ENCODE measurements at regions not wholly inside any gene's neighbourhood (a gene's known extent, or its start where the extent isn't known, plus 50 kb on each side); places are given as distances from the start of the nearest gene placed in this dataset.
A peak's percentile ranks its signal among the peaks of the same experiment; 100 is the strongest.
"Not testable (repeated sequence)": the region's sequence is repeated elsewhere in the genome, so short reads cannot be mapped to it uniquely, and the experiment has no call there.

DNA sequence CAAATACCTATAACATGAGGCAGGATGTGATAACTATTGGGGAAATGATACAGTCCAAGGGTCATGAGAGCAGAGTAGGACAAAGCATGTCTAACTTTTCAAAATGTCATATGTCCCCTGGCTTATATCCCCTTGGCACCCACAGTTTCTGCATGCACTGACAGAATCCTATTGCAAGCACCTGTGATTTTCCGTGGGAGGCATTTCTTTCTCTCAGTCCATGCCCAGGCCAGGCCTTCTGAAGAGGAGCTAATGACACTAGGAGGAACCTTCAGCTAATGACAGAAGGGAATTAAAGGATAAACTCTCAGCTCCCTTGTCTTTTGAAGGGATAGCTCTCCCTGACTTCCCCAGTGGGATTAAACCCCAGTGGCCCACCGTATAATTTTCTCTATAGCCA lies 249.2 kb downstream of the TTC6 start:
- DNase-seq (ENCODE audit: low read depth), result no peak

DNA sequence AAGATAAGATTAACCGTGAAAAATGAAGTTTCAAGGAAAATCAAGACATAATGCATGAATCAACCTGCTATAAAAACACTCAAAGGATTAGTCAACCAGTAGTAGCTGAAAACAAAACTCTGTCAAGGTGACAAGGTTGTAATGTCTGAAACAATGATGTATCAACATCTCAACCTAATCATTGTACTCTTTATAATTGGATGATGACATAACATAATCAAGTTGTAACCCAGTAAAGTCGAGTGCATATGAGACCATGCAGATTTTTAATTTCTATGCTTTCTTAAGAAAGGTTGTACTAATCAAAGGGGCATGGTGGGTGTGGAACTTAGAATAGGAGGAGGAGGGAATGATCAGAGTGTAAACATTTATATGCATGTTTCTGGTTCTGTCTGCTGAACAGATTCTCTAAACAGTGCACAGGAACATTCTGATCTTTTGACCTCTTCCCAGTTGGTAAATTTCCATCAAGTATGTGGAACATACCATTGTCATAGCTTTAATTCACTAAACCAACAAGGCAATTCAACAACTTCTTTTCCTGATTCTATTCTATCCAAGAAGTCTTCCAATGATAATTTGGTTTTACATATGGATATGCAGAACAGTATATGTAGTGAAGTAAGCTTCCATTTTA lies 253.7 kb downstream of the TTC6 start:
- DNase-seq (ENCODE audit: low read depth), result no peak

DNA sequence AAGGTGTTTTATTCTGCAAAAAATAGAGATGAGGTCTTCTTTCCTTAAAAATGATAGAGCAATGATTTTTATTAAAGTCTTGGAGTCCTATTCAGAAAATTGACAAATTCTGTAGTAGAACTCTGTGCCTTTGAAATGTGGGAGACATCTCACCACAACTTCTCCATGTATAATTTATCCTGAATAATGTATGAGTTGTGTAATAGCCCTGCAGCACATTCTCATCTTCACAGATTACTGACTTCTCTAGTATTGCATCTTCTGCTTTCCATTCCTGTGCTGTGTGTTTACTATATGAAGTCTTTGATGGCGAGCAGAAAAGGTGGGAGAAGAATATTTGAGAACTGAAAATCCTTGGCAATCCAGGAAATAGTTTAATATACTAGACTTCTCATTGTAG lies 255.6 kb downstream of the TTC6 start:
- DNase-seq (ENCODE audit: low read depth), result no peak

DNA sequence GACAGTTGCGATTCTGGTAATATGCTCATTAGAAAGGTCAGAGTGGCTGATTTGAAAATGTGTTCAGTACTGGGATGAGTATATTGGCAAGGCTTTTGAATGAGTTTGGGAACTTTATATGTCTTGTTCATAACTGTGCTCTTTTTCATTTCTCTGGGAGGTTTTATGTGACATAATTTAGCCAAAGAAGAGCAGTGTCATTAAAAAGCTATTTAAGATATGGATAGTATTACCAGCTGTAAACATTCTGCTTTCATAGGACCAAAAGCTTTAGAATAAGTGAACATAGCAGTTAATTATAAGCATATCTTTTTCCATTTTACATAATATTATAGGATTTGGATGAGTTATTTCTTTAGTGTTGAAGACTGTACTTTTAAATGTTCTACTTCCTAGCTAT lies 260.4 kb downstream of the TTC6 start:
- DNase-seq (ENCODE audit: low read depth), result no peak

- no peak for DNase-seq (ENCODE audit: low read depth)
Observed at GRCh38 chr14:37857774-37858266, 262.4 kb downstream of the TTC6 start.

- no peak for DNase-seq (ENCODE audit: low read depth)
Observed at GRCh38 chr14:37858733-37859132, 263.3 kb downstream of the TTC6 start.

DNA sequence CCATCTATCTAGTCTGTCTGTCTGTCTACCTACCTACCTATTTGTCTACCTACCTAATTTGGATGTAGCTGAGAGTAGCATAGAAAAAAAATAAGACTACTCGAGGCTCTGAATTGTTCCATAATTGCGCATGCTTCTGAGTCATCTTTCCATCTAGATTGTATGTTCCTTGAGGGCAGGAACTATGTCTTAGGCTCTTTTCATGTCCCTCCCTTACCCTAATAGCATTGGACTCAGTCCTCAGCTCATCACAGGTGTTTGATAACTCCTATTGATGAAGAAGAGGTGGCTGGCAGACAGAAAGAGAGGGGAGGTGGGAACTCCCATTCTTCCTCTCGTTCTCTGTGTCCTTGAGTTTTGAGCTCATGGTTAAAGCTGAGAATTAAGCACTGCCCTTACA lies 263.7 kb downstream of the TTC6 start:
- no peak for DNase-seq (ENCODE audit: low read depth)

GRCh38 chr14:37862263-37862662 lies 266.8 kb downstream of the TTC6 start:
- DNase-seq (ENCODE audit: low read depth), result no peak

- no peak for DNase-seq (ENCODE audit: low read depth)
Observed at GRCh38 chr14:37864128-37864527, 268.7 kb downstream of the TTC6 start.

GRCh38 chr14:37864861-37865718 lies 269.7 kb downstream of the TTC6 start:
- no peak for DNase-seq (ENCODE audit: low read depth)

DNA sequence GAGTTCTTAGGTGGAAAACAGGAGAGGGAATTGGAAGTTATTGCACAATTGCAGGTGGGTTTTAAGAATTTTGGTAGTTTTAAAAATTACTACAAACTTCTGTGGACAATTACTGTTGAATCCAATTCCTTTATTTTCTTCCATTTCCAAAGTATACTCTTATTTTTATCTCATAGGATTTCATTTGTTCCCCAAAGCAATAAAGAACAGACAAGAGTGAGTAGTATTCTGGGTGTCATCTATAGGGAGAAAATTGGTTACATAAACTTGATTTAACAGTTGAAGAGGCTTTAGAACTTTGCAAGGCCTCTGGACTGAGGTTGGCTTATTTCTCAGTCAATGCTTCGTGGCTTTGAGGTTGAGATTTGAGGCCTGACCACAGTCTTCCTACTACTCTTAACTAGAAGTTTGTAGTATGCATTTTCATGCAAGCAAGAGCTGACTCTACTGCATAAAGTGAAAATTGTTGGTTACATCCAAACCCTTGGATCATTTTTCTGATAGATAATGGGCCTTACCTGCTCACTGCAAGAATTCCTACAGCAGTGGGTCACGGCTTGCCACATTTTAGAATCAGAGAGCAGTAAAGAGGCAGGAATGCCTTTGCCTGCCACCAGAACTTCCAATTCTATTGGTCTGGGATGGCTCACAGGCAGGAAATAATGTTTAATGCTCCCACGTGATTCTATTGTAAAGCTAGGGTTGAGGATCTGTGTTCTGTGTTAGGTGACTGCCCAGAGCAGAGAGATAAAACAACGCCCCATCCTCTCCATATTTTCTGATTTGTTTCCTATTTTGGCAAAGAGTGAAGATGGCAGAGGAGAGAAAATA lies 270.5 kb downstream of the TTC6 start:
- DNase-seq (ENCODE audit: low read depth), result no peak

DNA sequence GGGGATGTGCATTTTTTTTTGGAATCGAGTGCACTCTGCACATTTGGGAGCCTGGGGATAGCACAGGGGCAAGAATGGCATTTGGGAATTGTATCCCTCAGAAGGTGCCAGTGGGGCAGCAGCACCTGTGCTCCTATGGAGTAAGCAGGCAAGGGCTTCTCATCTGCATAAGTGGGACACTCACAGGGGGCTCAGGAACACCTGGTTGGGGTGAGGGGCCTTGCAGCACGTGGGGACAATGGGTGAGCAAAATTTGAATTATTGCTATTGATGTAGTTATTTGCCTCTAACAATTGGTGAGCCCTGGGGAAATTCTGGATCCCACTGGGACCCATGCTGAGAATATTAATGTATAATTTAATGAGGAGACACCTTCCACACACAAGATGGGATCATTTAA lies 274.2 kb downstream of the TTC6 start:
- no peak for DNase-seq (ENCODE audit: low read depth)

- DNase-seq (ENCODE audit: low read depth), result no peak
Observed at GRCh38 chr14:37870170-37870569, 274.7 kb downstream of the TTC6 start.

GRCh38 chr14:37870632-37871346 lies 275.4 kb downstream of the TTC6 start:
- no peak for DNase-seq (ENCODE audit: low read depth)

DNA sequence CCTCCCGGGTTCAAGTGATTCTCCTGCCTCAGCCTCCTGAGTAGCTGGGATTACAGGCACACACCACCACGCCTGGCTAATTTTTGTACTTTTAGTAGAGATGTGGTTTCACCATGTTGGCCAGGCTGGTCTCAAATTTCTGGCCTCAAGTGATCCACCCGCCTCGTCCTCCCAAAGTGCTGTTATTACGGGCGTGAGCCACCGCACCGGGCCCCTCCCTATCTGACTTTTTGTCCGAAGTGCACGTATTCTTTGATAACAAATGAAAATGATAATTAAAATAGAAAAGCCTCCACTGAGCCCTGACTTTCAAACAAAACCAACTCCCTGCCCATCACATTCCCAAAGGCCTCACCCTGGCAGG lies 278.6 kb downstream of the TTC6 start:
- not testable (repeated sequence) for DNase-seq (ENCODE audit: low read depth)

DNA sequence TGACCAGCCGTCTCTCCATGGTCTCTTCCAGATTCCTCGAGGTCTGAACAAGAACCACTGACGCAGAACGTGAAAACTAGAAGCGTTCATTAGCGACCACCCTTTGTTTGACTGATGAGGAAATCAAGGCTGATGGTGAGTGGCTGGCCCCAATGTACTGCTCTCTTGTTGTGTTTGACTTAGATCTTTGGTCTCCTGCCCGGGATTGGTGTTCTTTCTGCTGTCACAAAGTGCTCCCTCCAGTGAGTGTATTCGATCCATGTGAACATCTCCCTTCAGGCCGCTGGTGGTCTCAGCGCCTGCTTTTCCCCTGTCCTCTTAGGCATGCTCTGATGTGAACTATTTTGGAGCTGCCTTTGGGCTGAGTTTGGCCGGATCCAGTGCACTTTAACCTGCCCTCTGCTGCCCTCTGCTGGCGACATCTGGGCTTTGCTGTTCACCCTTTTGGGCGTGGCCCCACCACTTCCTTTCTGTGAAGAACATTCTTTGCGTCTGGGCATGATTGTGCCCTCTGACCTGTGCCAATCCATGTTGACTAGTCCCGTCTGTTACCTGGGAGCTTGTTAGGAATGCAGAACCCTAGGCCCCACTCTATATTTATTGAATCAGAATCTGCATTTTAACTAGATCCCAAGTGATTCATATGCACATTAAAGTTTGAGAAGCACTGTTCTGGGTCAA lies 279.1 kb downstream of the TTC6 start:
- peak; percentile 32 for DNase-seq (ENCODE audit: low read depth)

GRCh38 chr14:37888234-37888633 lies 292.8 kb downstream of the TTC6 start:
- no peak for DNase-seq (ENCODE audit: low read depth)

DNA sequence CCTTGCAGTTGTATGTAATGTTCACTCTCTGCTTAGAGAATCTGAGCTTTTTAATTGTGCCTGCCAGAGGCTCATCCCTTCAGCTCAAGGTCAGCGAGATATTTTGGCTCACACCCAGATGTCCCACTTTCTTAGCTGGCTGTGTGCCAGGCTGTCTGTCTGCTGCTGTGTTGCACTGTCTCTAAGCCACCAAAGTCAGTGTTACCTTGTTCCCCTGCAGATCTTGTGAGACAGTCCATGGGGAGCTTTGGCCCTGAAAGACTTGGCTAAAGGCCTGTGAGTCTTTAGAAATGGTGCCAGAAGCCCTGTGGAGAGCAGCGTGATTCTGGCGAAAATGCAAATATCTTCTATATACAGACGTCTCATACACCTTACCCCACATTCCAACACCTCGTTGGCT lies 293.7 kb downstream of the TTC6 start:
- DNase-seq (ENCODE audit: low read depth), result no peak

- no peak for DNase-seq (ENCODE audit: low read depth)
Observed at GRCh38 chr14:37890095-37890494, 294.7 kb downstream of the TTC6 start.

- DNase-seq (ENCODE audit: low read depth), result not testable (repeated sequence)
Observed at GRCh38 chr14:37891500-37891899, 296.1 kb downstream of the TTC6 start.

DNA sequence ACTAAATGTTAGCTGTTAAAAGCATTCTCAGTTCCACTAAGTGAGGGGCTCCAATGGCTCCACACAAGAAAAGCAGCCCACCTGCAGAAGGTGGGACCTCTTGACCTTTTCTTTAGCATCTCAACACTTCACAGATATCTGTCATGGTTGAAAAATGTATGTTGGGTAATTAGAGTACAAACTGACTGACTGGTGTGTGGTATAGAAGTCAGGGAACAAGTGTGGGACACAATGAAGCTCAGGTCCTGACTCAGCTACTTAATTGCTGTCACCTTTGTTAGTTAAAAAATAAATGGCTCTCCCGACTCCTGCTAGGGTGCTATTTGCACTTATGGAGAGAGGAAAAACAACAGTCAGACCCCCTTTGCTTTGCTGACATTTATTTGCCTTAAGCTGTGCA lies 299.0 kb downstream of the TTC6 start:
- no peak for DNase-seq (ENCODE audit: low read depth)

All from T-helper 22 cell (primary cell).